ENCODE measurements at regions not wholly inside any gene's neighbourhood (a gene's known extent, or its start where the extent isn't known, plus 50 kb on each side); places are given as distances from the start of the nearest gene placed in this dataset.
A peak's percentile ranks its signal among the peaks of the same experiment; 100 is the strongest.

- no peak for TF ChIP-seq CTCF (IDR thresholded peaks at IDR 0.05; ENCODE audit: control extremely low read depth, extremely low read depth)
- DNase-seq, result peak in 1 of 3 donors; percentile 10
- no peak overlapping the region for H3K4me3 ChIP-seq
- no peak for ATAC-seq (ENCODE audit: insufficient read depth, low FRiP score)
- H3K9ac ChIP-seq (ENCODE audit: insufficient read depth in 1 of 2, low read length in 2 of 2), result no peak overlapping the region
- H3K27ac ChIP-seq (ENCODE audit: low read depth in 1 of 2, low read length in 1 of 2), result no peak overlapping the region
- H3K4me1 ChIP-seq (ENCODE audit: control insufficient read depth in 5 of 5, insufficient read depth in 5 of 5, low read length in 5 of 5), result peaks cover 0 to 7% (median 4%) of the 10 kb centered on the region in 5 donors
- H3K27me3 ChIP-seq (ENCODE audit: control insufficient read depth in 3 of 3, insufficient read depth in 3 of 3, low read length in 2 of 3), result peaks cover 2 to 6% (median 6%) of the 10 kb centered on the region in 3 donors
- no peaks in the 10 kb centered on the region for H3K36me3 ChIP-seq (ENCODE audit: control insufficient read depth in 4 of 4, insufficient read depth in 4 of 4, low read length in 4 of 4)
- WGBS, 2 donors, result 51 to 53% methylated on average over 3 of the region's 3 CpGs
- peaks cover 0 to 4% (median 0%) of the 10 kb centered on the region in 4 donors for H3K9me3 ChIP-seq (ENCODE audit: control insufficient read depth in 4 of 4, insufficient read depth in 3 of 4, low read length in 3 of 4)
Observed at GRCh38 chr3:157632075-157632474, 128.9 kb upstream of the VEPH1 start.

GRCh38 chr3:157631478-157631877 lies 128.3 kb upstream of the VEPH1 start:
- TF ChIP-seq CTCF (IDR thresholded peaks at IDR 0.05; ENCODE audit: control extremely low read depth, extremely low read depth), result no peak
- no peak for ATAC-seq (ENCODE audit: insufficient read depth, low FRiP score)
- Histone ChIP-seq H3K4me3 (no peak overlapping the region), H3K4me1 (ENCODE audit: control insufficient read depth in 5 of 5, insufficient read depth in 5 of 5, low read length in 5 of 5) (peaks cover 0 to 7% (median 4%) of the 10 kb centered on the region in 5 donors), H3K36me3 (ENCODE audit: control insufficient read depth in 4 of 4, insufficient read depth in 4 of 4, low read length in 4 of 4) (no peaks in the 10 kb centered on the region), H3K9me3 (ENCODE audit: control insufficient read depth in 4 of 4, insufficient read depth in 3 of 4, low read length in 3 of 4) (peaks cover 0 to 4% (median 0%) of the 10 kb centered on the region in 4 donors), H3K27ac (ENCODE audit: low read depth in 1 of 2, low read length in 1 of 2) (no peak overlapping the region), H3K27me3 (ENCODE audit: control insufficient read depth in 3 of 3, insufficient read depth in 3 of 3, low read length in 2 of 3) (peaks cover 2 to 6% (median 6%) of the 10 kb centered on the region in 3 donors), H3K9ac (ENCODE audit: insufficient read depth in 1 of 2, low read length in 2 of 2) (no peak overlapping the region)
- no peak for DNase-seq
- 33 to 58% methylated on average over 8 of the region's 8 CpGs for WGBS, 2 donors

GRCh38 chr3:157626817-157627216 lies 123.6 kb upstream of the VEPH1 start:
- ATAC-seq (ENCODE audit: insufficient read depth, low FRiP score), result no peak
- H3K4me1 ChIP-seq (ENCODE audit: control insufficient read depth in 5 of 5, insufficient read depth in 5 of 5, low read length in 5 of 5), result peaks cover 0 to 4% (median under 1%) of the 10 kb centered on the region in 5 donors
- H3K36me3 ChIP-seq (ENCODE audit: control insufficient read depth in 4 of 4, insufficient read depth in 4 of 4, low read length in 4 of 4), result no peaks in the 10 kb centered on the region
- H3K9me3 ChIP-seq (ENCODE audit: control insufficient read depth in 4 of 4, insufficient read depth in 3 of 4, low read length in 3 of 4), result peaks cover 0 to 4% (median 0%) of the 10 kb centered on the region in 4 donors
- WGBS, 2 donors, result 60 to 81% methylated on average over 3 of the region's 3 CpGs
- H3K27me3 ChIP-seq (ENCODE audit: control insufficient read depth in 3 of 3, insufficient read depth in 3 of 3, low read length in 2 of 3), result peaks cover 2 to 6% (median 3%) of the 10 kb centered on the region in 3 donors
- H3K4me3 ChIP-seq, result no peak overlapping the region
- H3K9ac ChIP-seq (ENCODE audit: insufficient read depth in 1 of 2, low read length in 2 of 2), result no peak overlapping the region
- DNase-seq, result no peak
- TF ChIP-seq CTCF (IDR thresholded peaks at IDR 0.05; ENCODE audit: control extremely low read depth, extremely low read depth), result no peak
- H3K27ac ChIP-seq (ENCODE audit: low read depth in 1 of 2, low read length in 1 of 2), result no peak overlapping the region

GRCh38 chr3:157624801-157625200 lies 121.6 kb upstream of the VEPH1 start:
- no peak for ATAC-seq (ENCODE audit: insufficient read depth, low FRiP score)
- Histone ChIP-seq H3K36me3 (ENCODE audit: control insufficient read depth in 4 of 4, insufficient read depth in 4 of 4, low read length in 4 of 4) (no peaks in the 10 kb centered on the region), H3K27me3 (ENCODE audit: control insufficient read depth in 3 of 3, insufficient read depth in 3 of 3, low read length in 2 of 3) (peaks cover 0 to 2% (median 2%) of the 10 kb centered on the region in 3 donors), H3K4me3 (no peak overlapping the region), H3K27ac (ENCODE audit: low read depth in 1 of 2, low read length in 1 of 2) (no peak overlapping the region), H3K4me1 (ENCODE audit: control insufficient read depth in 5 of 5, insufficient read depth in 5 of 5, low read length in 5 of 5) (no peaks in the 10 kb centered on the region), H3K9ac (ENCODE audit: insufficient read depth in 1 of 2, low read length in 2 of 2) (no peak overlapping the region), H3K9me3 (ENCODE audit: control insufficient read depth in 4 of 4, insufficient read depth in 3 of 4, low read length in 3 of 4) (no peaks in the 10 kb centered on the region)
- TF ChIP-seq CTCF (IDR thresholded peaks at IDR 0.05; ENCODE audit: control extremely low read depth, extremely low read depth), result no peak
- no peak for DNase-seq
- WGBS, 2 donors, result 81 to 90% methylated on average over 2 of the region's 2 CpGs

Measured in lung (tissue), 11 donors.